Transverse colon (tissue), 4 donors: ENCODE measurements at regions not wholly inside any gene's neighbourhood (a gene's known extent, or its start where the extent isn't known, plus 50 kb on each side); places are given as distances from the start of the nearest gene placed in this dataset.

Experiments
- DNase-seq: peaks from one replicate; pipeline ENCODE4 v3.0.0-alpha.2; 2019
- H3K27ac ChIP-seq, 4 donors: fragments of 200-600 bp; sonication (generic); 2 replicates each; pipeline ENCODE4 v1.5.1; 2016 to 2018; ENCODE audit warnings: inconsistent platforms in 4 of 4
- H3K27me3 ChIP-seq: fragments of 200-600 bp; sonication (generic); 2 replicates; pipeline ENCODE4 v1.5.1; 2017; ENCODE audit warnings: inconsistent platforms
- H3K36me3 ChIP-seq, 4 donors: fragments of 200-600 bp; sonication (generic); 2 replicates each; pipeline ENCODE4 v1.5.1; 2017 to 2019; ENCODE audit warnings: inconsistent platforms in 4 of 4
- H3K4me1 ChIP-seq, 4 donors: fragments of 200-600 bp; sonication (generic); 2 replicates each; pipeline ENCODE4 v1.5.1; 2017 to 2020; ENCODE audit warnings: inconsistent platforms in 4 of 4
- H3K4me3 ChIP-seq, 4 donors: fragments of 200-600 bp; sonication (generic); 1 replicate in 1 of 4; 2 replicates in 3 of 4; pipeline versions ENCODE4 v1.5.1 to v1.6.1; 2017 to 2019; ENCODE audit warnings: inconsistent platforms in 4 of 4
- H3K9me3 ChIP-seq, 2 donors: fragments of 200-600 bp; sonication (generic); 2 replicates each; pipeline ENCODE4 v1.5.1; 2017 to 2019; ENCODE audit warnings: inconsistent platforms in 2 of 2
- EP300 ChIP-seq: sonication (generic); formaldehyde crosslinking; IDR thresholded peaks from one replicate; pipeline ENCODE4 v1.6.1; 2017; ENCODE audit warnings: antibody characterized with exemption, low read depth
- POLR2A ChIP-seq: fragments of 450-650 bp; IDR thresholded peaks from one replicate; pipeline ENCODE4 v1.6.1; 2016; ENCODE audit warnings: antibody characterized with exemption, mild to moderate bottlenecking, moderate library complexity
- POLR2AphosphoS5 ChIP-seq, 3 donors: sonication (generic); formaldehyde crosslinking; IDR thresholded peaks; one replicate each; pipeline ENCODE4 v1.6.1; 2016; ENCODE audit warnings: antibody characterized with exemption in 3 of 3
- WGBS, 2 donors: methylation state at CpG; one replicate each; pipeline ENCODE4 v1.1.5; 2018; ENCODE audit warnings: low coverage in 1 of 2; 5-methylcytosine and 5-hydroxymethylcytosine counted together
- in situ Hi-C, 4 donors: fragments of 200-750 bp; cut with MboI; loops; one replicate each; pipeline versions ENCODE4 v1.15.0 to v1.15.1; 2017; ENCODE audit warnings: low sequenced_read_pairs in 3 of 4, low pct_ligation_motif_present in 1 of 4, low pct_unique_long_range_greater_than_20kb in 1 of 4
- intact Hi-C: fragments of 100-400 bp; cut with DNase I; formaldehyde crosslinking; loops from one replicate; pipeline ENCODE4 v1.15.1; 2023; ENCODE audit warnings: low total_unique reads
- TF ChIP-seq, protein P1 (sequence below), 5 experiments: fragments of 200-600 bp in 3 of 5; fragments of 450-650 bp in 2 of 5; sonication (generic) in 3 of 5; IDR thresholded peaks; 1 replicate in 2 of 5; 2 replicates in 3 of 5; pipeline ENCODE4 v1.5.1; 2016 to 2017; ENCODE audit warnings: antibody characterized with exemption in 5 of 5, inconsistent platforms in 3 of 5, mild to moderate bottlenecking in 2 of 5, moderate library complexity in 1 of 5

DNA sequence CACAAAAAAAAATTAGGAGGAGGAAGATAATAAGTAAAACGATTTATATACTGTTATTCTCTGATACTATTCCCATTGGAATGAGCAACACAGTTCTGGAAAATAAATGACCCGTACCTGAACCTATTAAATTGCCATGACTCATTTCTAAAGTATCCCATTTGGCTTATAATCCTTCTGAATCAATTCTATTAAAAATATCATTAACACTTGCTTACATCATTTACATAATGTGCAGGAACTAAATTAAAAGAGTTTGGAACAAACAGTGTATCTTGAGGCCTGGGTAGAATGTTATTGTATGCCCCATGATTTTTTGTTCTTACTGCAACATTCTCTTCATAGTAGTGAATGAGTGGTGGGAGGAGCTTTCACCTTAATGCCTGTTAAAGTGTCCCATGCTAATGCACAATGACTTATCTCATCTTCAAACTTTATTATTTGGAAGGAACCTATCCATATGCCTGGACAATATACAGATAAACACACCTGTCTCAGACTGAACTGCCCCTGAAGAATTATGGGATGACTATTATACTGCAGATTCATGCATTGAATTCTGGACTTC lies 549.9 kb upstream of the ACVR2A start:
- WGBS, 2 donors = 66 to 71% methylated on average over 2 of the region's 2 CpGs
- in situ Hi-C loops (no loop called here), intact Hi-C loops (no loop called here)
- H3K4me3 ChIP-seq = no peak overlapping the region
- H3K36me3 ChIP-seq = no peaks in the 10 kb centered on the region
- no peak for TF ChIP-seq POLR2A
- no peak for DNase-seq
- no peaks in the 10 kb centered on the region for H3K27me3 ChIP-seq
- H3K4me1 ChIP-seq = no peaks in the 10 kb centered on the region
- H3K9me3 ChIP-seq = no peaks in the 10 kb centered on the region
- H3K27ac ChIP-seq = no peak overlapping the region

DNA sequence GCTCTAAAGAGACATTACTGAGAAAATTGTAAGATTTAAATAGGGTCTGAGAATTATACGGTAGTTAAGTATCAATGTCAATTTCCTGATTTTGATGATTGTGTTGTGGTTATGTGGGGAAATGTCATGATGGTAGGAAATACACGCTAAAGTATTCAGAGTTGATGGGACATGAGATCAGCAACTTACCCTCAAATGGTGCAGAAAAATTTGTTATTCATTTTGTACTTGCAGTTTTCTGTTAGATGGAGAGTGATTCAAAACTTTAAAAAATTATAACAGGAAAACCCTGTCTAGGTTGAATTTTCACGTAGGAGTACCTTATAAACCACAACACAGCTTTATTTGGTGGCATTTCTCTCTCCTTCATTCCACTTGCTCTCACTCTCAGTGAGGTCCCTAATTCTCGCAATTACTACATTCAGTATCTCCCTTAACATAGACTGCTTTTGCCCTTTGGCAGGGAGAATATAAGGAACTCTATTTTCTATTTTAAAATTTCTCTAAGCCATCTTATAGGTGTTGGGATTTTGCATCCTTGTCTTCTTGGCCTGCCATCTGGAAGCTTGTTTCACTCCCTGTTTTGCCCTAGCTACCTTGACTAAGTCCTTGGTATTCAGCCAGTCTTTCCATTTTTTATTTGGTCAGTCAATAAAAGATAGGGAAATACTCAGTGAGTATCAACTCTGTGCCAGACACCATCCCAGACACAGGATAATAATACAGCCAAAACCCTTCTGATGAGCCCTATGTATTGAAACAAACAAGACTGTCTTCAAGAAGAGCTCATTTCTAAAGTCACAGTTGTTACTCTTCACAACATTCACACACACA lies 550.6 kb upstream of the ACVR2A start:
- 78 to 79% methylated on average over 4 of the region's 4 CpGs for WGBS, 2 donors

DNA sequence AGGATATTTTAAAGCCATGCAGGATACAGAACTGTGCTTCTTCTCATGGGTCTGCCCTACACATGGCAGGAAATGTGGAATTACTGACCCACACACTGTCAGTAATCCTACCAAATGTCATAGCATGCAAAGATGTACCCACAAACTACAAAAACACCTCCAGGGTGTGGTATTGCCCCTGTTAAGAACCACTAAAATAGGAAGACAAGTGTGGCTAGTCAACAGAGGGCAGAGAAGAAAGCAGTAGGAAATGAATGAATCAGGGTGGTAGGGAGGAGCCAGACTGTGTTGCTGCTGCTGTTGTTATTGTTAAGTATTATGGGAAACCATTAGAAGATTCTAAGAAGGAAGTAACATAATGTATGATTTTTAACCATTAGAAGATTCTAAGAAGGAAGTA lies 556.7 kb upstream of the ACVR2A start:
- in situ Hi-C loops = no loop called here
- intact Hi-C loops = no loop called here
- H3K27me3 ChIP-seq = no peaks in the 10 kb centered on the region
- no peaks in the 10 kb centered on the region for H3K36me3 ChIP-seq
- no peak overlapping the region for H3K4me3 ChIP-seq
- DNase-seq = no peak
- TF ChIP-seq, protein P1, sequence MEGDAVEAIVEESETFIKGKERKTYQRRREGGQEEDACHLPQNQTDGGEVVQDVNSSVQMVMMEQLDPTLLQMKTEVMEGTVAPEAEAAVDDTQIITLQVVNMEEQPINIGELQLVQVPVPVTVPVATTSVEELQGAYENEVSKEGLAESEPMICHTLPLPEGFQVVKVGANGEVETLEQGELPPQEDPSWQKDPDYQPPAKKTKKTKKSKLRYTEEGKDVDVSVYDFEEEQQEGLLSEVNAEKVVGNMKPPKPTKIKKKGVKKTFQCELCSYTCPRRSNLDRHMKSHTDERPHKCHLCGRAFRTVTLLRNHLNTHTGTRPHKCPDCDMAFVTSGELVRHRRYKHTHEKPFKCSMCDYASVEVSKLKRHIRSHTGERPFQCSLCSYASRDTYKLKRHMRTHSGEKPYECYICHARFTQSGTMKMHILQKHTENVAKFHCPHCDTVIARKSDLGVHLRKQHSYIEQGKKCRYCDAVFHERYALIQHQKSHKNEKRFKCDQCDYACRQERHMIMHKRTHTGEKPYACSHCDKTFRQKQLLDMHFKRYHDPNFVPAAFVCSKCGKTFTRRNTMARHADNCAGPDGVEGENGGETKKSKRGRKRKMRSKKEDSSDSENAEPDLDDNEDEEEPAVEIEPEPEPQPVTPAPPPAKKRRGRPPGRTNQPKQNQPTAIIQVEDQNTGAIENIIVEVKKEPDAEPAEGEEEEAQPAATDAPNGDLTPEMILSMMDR (IDR thresholded peaks at IDR 0.05) = no peak
- TF ChIP-seq EP300 (no peak), POLR2A (no peak), POLR2AphosphoS5 (IDR thresholded peaks at IDR 0.05) (no peak)
- no peaks in the 10 kb centered on the region for H3K4me1 ChIP-seq
- no peaks in the 10 kb centered on the region for H3K9me3 ChIP-seq
- H3K27ac ChIP-seq = no peak overlapping the region

More for the DNA sequence above, 550.6 kb upstream of the ACVR2A start:
- Histone ChIP-seq H3K27me3 (no peaks in the 10 kb centered on the region), H3K4me1 (no peaks in the 10 kb centered on the region), H3K36me3 (no peaks in the 10 kb centered on the region), H3K27ac (no peak overlapping the region), H3K9me3 (no peaks in the 10 kb centered on the region), H3K4me3 (no peak overlapping the region)
- TF ChIP-seq POLR2A (no peak), POLR2AphosphoS5 (IDR thresholded peaks at IDR 0.05) (no peak), EP300 (no peak)
- TF ChIP-seq, protein P1 (IDR thresholded peaks at IDR 0.05) = no peak
- DNase-seq = no peak
- intact Hi-C loops (no loop called here), in situ Hi-C loops (no loop called here)

DNA sequence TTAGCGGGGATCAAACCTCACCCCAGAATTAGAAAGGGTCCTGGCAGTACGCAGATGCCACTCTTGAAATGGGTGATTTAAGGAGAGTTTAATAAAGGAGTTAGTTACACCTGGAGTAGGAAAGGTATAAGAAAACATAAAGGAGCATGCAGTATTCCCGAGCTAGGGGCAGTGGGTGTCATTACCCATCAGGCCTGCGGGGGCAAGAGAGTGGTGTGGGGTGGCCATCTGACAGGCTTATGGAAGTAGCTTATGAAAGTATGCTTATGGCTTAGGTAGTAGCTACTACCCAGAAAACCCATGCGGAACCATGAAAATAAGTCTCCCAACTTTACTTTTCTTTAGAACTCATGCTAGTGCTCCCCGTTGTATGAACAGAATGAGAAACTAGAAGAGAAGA lies 568.9 kb upstream of the ACVR2A start:
- Histone ChIP-seq H3K36me3 (no peaks in the 10 kb centered on the region), H3K9me3 (no peaks in the 10 kb centered on the region), H3K27me3 (no peaks in the 10 kb centered on the region), H3K4me1 (no peaks in the 10 kb centered on the region), H3K27ac (no peak overlapping the region), H3K4me3 (no peak overlapping the region)
- 75 to 94% methylated on average over 5 to 6 of the region's 6 CpGs for WGBS, 2 donors
- in situ Hi-C loops = no loop called here
- no peak for TF ChIP-seq EP300
- TF ChIP-seq, protein P1 (IDR thresholded peaks at IDR 0.05) = peak in 1 of 5 experiments; percentile 8
- intact Hi-C loops = loop anchor here (2.0 kb wide), 1 partner anchor 15 kb away; no protein-coding TSS in a partner anchor
- no peak for DNase-seq

DNA sequence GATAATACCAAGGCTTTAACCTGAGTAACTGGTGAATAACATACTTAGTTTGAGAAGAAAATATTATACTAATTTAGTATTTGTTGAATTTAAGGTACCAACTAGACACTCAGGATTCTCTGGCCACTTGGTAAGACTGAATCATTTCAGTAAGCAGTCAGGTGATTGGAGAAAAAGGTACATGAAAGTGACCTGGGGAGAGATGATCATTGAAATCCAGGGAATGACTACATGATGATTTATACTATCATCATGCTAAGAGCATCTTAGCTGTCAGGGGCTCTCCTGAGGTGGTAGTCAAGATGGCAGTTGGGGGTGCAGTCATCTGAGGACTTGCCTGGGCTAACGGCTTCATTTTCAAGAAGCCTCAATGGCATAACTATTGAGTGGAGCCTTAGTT lies 571.2 kb upstream of the ACVR2A start:
- in situ Hi-C loops (no loop called here), intact Hi-C loops (no loop called here)
- peaks cover 8 to 12% of the 10 kb centered on the region in 2 donors for H3K9me3 ChIP-seq
- WGBS, 2 donors = 88 to 100% methylated on average over 1 of the region's 1 CpG
- no peaks in the 10 kb centered on the region for H3K27me3 ChIP-seq
- H3K27ac ChIP-seq = no peak overlapping the region
- H3K4me3 ChIP-seq = no peak overlapping the region
- no peak for DNase-seq
- no peaks in the 10 kb centered on the region for H3K4me1 ChIP-seq
- TF ChIP-seq POLR2A = no peak
- TF ChIP-seq, protein P1 (IDR thresholded peaks at IDR 0.05) = no peak
- no peak for TF ChIP-seq POLR2AphosphoS5 (IDR thresholded peaks at IDR 0.05)
- no peak for TF ChIP-seq EP300
- no peaks in the 10 kb centered on the region for H3K36me3 ChIP-seq
